Nephron (organoid): ENCODE measurements at regions not wholly inside any gene's neighbourhood (a gene's known extent, or its start where the extent isn't known, plus 50 kb on each side); places are given as distances from the start of the nearest gene placed in this dataset.

Experiments used
- H3K27ac Mint-ChIP-seq, 3 experiments: 2 replicates each; pipeline ENCODE4 v1.8.0; 2020; ENCODE audit warnings: mixed read lengths in 3 of 3, mild to moderate bottlenecking in 2 of 3, moderate library complexity in 1 of 3
- H3K27me3 Mint-ChIP-seq: 2 replicates; pipeline ENCODE4 v1.8.0; 2021; ENCODE audit warnings: low read depth, mild to moderate bottlenecking, moderate library complexity, mixed read lengths
- H3K36me3 Mint-ChIP-seq: 2 replicates; pipeline ENCODE4 v1.8.0; 2020; ENCODE audit warnings: low read depth, mixed read lengths
- H3K4me1 Mint-ChIP-seq: 2 replicates; pipeline ENCODE4 v1.8.0; 2020; ENCODE audit warnings: mixed read lengths
- H3K4me3 Mint-ChIP-seq, 3 experiments: 2 replicates each; pipeline ENCODE4 v1.8.0; 2020; ENCODE audit warnings: mild to moderate bottlenecking in 3 of 3, mixed read lengths in 3 of 3, moderate library complexity in 2 of 3
- H3K9me3 Mint-ChIP-seq: 2 replicates; pipeline ENCODE4 v1.8.0; 2020; ENCODE audit warnings: mixed read lengths
- CTCF ChIP-seq, 3 experiments: fragments of 200-600 bp; sonication (generic); IDR thresholded peaks; one replicate each; pipeline ENCODE4 v1.5.0; 2021; ENCODE audit warnings: antibody characterized with exemption in 3 of 3; ENCODE audit not compliant: unreplicated experiment in 3 of 3

GRCh38 chr1:224867715-224868114 lies 61.8 kb upstream of the DNAH14 start:
- Mint-ChIP-seq H3K4me1 (no peaks in the 10 kb centered on the region), H3K27ac (no peak overlapping the region), H3K27me3 (peaks cover 6% of the 10 kb centered on the region), H3K9me3 (peaks cover 32% of the 10 kb centered on the region), H3K4me3 (no peak overlapping the region), H3K36me3 (no peaks in the 10 kb centered on the region)
- no peak for TF ChIP-seq CTCF (IDR thresholded peaks at IDR 0.05; ENCODE audit: unreplicated experiment in 3 of 3)

DNA sequence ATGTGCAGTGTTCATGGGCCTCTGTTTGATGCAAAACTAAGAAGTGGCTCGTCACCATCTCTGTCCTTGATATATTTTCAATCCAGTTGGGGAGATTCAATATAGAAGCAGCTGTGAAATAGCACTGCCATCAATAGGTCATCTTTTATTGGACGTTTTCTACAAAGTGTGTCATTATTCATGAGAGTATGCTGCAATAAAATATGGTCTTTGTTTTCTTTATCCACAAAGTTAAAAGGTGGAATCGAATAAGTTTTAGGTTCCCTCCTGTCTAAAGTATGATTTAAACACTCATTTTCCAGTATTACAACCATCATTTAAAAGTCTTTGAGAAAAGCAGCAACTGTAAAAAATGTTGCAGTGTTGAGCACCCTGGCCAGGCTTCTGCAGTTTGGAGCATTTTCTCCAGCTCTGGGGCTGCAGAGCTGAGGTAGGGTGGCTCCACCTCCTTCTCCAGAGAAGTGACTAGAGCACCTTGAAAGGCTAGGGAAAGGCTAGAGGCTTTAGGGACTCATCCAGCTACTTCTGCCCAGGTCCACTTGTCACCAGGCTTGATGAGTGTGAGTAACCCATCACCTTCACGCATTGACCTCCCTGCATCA lies 56.5 kb upstream of the DNAH14 start:
- Mint-ChIP-seq H3K36me3 (no peaks in the 10 kb centered on the region), H3K4me1 (peaks cover 10% of the 10 kb centered on the region), H3K27me3 (peaks cover 12% of the 10 kb centered on the region), H3K27ac (no peak overlapping the region), H3K4me3 (no peak overlapping the region), H3K9me3 (peaks cover 6% of the 10 kb centered on the region)
- TF ChIP-seq CTCF (IDR thresholded peaks at IDR 0.05; ENCODE audit: unreplicated experiment in 3 of 3), result no peak

DNA sequence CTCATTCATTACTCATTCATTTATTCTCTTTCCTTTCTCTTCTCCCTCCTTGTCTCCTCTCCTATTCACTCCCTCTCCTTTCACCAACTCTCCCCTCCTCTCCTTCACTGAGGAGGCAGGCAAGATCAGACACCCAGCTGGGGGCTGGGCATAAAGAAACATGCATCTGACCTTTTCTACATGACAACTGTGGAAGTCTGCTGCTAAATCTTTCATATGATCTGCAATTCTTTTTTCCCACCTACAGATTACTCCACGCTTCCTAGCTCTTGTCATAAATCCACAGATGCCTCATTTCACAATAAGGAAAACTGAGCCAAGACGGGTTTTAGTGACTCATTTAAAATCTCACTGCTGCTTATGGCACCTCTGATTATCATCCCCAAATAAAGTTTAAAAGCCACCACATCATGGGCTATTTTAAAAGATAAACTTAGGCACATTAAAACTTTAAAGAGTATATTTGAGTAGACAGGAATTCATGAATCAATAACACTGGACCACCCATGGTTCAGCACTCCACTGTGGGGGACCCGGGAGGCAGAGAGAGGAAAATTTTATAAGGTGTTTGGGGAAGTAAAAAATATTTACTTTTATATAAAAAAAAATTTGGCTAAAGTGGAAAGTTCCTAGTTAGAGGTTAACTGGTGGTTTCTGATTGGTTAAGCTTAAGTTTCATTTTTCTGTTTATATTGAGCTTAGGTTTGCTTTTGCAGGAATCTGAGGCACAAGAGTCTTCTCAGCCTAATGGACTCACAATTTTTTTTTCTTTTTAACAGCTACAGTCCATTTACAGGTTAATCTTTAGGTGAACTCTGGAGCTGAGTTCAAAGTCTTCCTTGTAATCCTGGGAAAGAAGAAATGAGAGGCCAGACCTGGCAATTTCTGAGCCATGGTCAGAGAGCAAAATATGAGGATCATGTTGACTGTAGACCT lies 55.8 kb upstream of the DNAH14 start:
- Mint-ChIP-seq H3K27ac (no peak overlapping the region), H3K4me3 (peak overlapping the region in 1 of 3 experiments; percentile 43), H3K36me3 (no peaks in the 10 kb centered on the region), H3K27me3 (peaks cover 20% of the 10 kb centered on the region), H3K9me3 (peaks cover 4% of the 10 kb centered on the region), H3K4me1 (peaks cover 10% of the 10 kb centered on the region)
- TF ChIP-seq CTCF (IDR thresholded peaks at IDR 0.05; ENCODE audit: unreplicated experiment in 3 of 3), result no peak

DNA sequence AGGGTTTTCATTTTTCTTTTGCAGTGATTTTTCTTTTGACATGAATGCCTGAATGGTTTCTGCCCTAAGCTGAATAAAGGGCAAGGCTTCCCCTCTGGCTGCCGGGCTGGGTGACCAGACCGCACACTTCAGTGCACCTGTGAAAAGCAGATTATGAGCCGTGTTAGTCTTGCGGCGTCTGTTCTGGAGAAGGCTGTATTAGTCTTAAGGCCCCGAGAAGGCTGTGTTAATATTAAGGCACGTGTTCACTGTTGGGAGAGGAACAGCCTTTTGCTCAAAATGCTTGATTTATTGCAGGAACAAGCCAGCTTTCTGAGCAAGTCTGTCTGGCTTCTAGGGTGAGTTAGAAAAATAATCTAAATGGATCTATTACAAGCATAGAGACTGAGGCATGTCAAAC lies 54.7 kb upstream of the DNAH14 start:
- Mint-ChIP-seq H3K4me1 (peaks cover 17% of the 10 kb centered on the region), H3K9me3 (no peaks in the 10 kb centered on the region), H3K4me3 (peak overlapping the region; percentile 10 to 63 (median 25)), H3K36me3 (no peaks in the 10 kb centered on the region), H3K27ac (peak overlapping the region; percentile 48 to 92 (median 81)), H3K27me3 (peaks cover 25% of the 10 kb centered on the region)
- no peak for TF ChIP-seq CTCF (IDR thresholded peaks at IDR 0.05; ENCODE audit: unreplicated experiment in 3 of 3)

- no peaks in the 10 kb centered on the region for H3K36me3 Mint-ChIP-seq
- H3K4me3 Mint-ChIP-seq, result no peak overlapping the region
- peaks cover 57% of the 10 kb centered on the region for H3K4me1 Mint-ChIP-seq
- TF ChIP-seq CTCF (IDR thresholded peaks at IDR 0.05; ENCODE audit: unreplicated experiment in 3 of 3), result no peak
- H3K27me3 Mint-ChIP-seq, result peaks cover 32% of the 10 kb centered on the region
- H3K27ac Mint-ChIP-seq, result peak overlapping the region in 2 of 3 experiments; percentile 9 to 33
- no peaks in the 10 kb centered on the region for H3K9me3 Mint-ChIP-seq
Observed at GRCh38 chr1:224879162-224879803, 50.2 kb upstream of the DNAH14 start.
